ENCODE measurements at regions not wholly inside any gene's neighbourhood (a gene's known extent, or its start where the extent isn't known, plus 50 kb on each side); places are given as distances from the start of the nearest gene placed in this dataset.

- Histone ChIP-seq H3K4me3 (no peak overlapping the region), H3K4me1 (ENCODE audit: control insufficient read depth in 5 of 5, insufficient read depth in 5 of 5, low read length in 5 of 5) (no peaks in the 10 kb centered on the region), H3K9ac (ENCODE audit: insufficient read depth in 1 of 2, low read length in 2 of 2) (no peak overlapping the region), H3K27ac (ENCODE audit: low read depth in 1 of 2, low read length in 1 of 2) (no peak overlapping the region), H3K36me3 (ENCODE audit: control insufficient read depth in 4 of 4, insufficient read depth in 4 of 4, low read length in 4 of 4) (no peaks in the 10 kb centered on the region), H3K9me3 (ENCODE audit: control insufficient read depth in 4 of 4, insufficient read depth in 3 of 4, low read length in 3 of 4) (peaks cover 0 to 4% (median 0%) of the 10 kb centered on the region in 4 donors), H3K27me3 (ENCODE audit: control insufficient read depth in 3 of 3, insufficient read depth in 3 of 3, low read length in 2 of 3) (no peaks in the 10 kb centered on the region)
- TF ChIP-seq CTCF (IDR thresholded peaks at IDR 0.05; ENCODE audit: control extremely low read depth, extremely low read depth): no peak
- 92 to 96% methylated on average over 20 to 25 of the region's 25 CpGs for WGBS, 2 donors
- DNase-seq (no peak), ATAC-seq (ENCODE audit: insufficient read depth, low FRiP score) (no peak)
These were observed 539.7 kb upstream of the CCDC179 start for GRCh38 chr11:23399995-23400394.

- Histone ChIP-seq H3K4me3 (no peak overlapping the region), H3K9me3 (ENCODE audit: control insufficient read depth in 4 of 4, insufficient read depth in 3 of 4, low read length in 3 of 4) (peaks cover 0 to 9% (median 1%) of the 10 kb centered on the region in 4 donors), H3K27me3 (ENCODE audit: control insufficient read depth in 3 of 3, insufficient read depth in 3 of 3, low read length in 2 of 3) (no peaks in the 10 kb centered on the region), H3K27ac (ENCODE audit: low read depth in 1 of 2, low read length in 1 of 2) (no peak overlapping the region), H3K9ac (ENCODE audit: insufficient read depth in 1 of 2, low read length in 2 of 2) (no peak overlapping the region), H3K36me3 (ENCODE audit: control insufficient read depth in 4 of 4, insufficient read depth in 4 of 4, low read length in 4 of 4) (no peaks in the 10 kb centered on the region), H3K4me1 (ENCODE audit: control insufficient read depth in 5 of 5, insufficient read depth in 5 of 5, low read length in 5 of 5) (no peaks in the 10 kb centered on the region)
- WGBS, 2 donors: 97 to 98% methylated on average over 53 of the region's 53 CpGs
- TF ChIP-seq CTCF (IDR thresholded peaks at IDR 0.05; ENCODE audit: control extremely low read depth, extremely low read depth): no peak
- DNase-seq: no peak
- no peak for ATAC-seq (ENCODE audit: insufficient read depth, low FRiP score)
These were observed 543.2 kb upstream of the CCDC179 start for GRCh38 chr11:23403210-23404185.

- no peaks in the 10 kb centered on the region for H3K4me1 ChIP-seq (ENCODE audit: control insufficient read depth in 5 of 5, insufficient read depth in 5 of 5, low read length in 5 of 5)
- 96 to 97% methylated on average over 41 of the region's 41 CpGs for WGBS, 2 donors
- no peak overlapping the region for H3K27ac ChIP-seq (ENCODE audit: low read depth in 1 of 2, low read length in 1 of 2)
- DNase-seq: no peak
- H3K9ac ChIP-seq (ENCODE audit: insufficient read depth in 1 of 2, low read length in 2 of 2): no peak overlapping the region
- H3K27me3 ChIP-seq (ENCODE audit: control insufficient read depth in 3 of 3, insufficient read depth in 3 of 3, low read length in 2 of 3): no peaks in the 10 kb centered on the region
- no peak overlapping the region for H3K4me3 ChIP-seq
- ATAC-seq (ENCODE audit: insufficient read depth, low FRiP score): no peak
- H3K9me3 ChIP-seq (ENCODE audit: control insufficient read depth in 4 of 4, insufficient read depth in 3 of 4, low read length in 3 of 4): peaks cover 0 to 9% (median 1%) of the 10 kb centered on the region in 4 donors
- TF ChIP-seq CTCF (IDR thresholded peaks at IDR 0.05; ENCODE audit: control extremely low read depth, extremely low read depth): no peak
- H3K36me3 ChIP-seq (ENCODE audit: control insufficient read depth in 4 of 4, insufficient read depth in 4 of 4, low read length in 4 of 4): no peaks in the 10 kb centered on the region
These were observed 544.2 kb upstream of the CCDC179 start for GRCh38 chr11:23404225-23405160.

All from lung (tissue), 11 donors.